MM.1S (cell line): ENCODE measurements at regions not wholly inside any gene's neighbourhood (a gene's known extent, or its start where the extent isn't known, plus 50 kb on each side); places are given as distances from the start of the nearest gene placed in this dataset.

ENCODE experiments used
- DNase-seq: peaks from one replicate; pipeline ENCODE4 v3.0.0-alpha.2; 2015
- H2AFZ ChIP-seq: fragments of 300-600 bp; sonication (generic); 2 replicates; pipeline ENCODE4 v1.6.0; 2016; ENCODE audit warnings: antibody characterized with exemption, low read length
- H3F3A ChIP-seq: fragments of 300-600 bp; sonication (generic); 2 replicates; pipeline ENCODE4 v1.6.1; 2016; ENCODE audit warnings: mild to moderate bottlenecking, antibody characterized with exemption, low read length, moderate library complexity, mixed read lengths; ENCODE audit not compliant: insufficient read depth
- H3K27ac ChIP-seq: fragments of 300-600 bp; sonication (generic); 2 replicates; pipeline ENCODE4 v1.5.1; 2016; ENCODE audit warnings: mild to moderate bottlenecking, low read length
- H3K27me3 ChIP-seq: fragments of 300-600 bp; sonication (generic); replicated peaks from 2 replicates; pipeline ENCODE4 v1.6.0; 2016; ENCODE audit warnings: low read length; ENCODE audit not compliant: insufficient read depth
- H3K36me3 ChIP-seq: fragments of 300-600 bp; sonication (generic); replicated peaks from 2 replicates; pipeline ENCODE4 v1.6.1; 2016; ENCODE audit warnings: mild to moderate bottlenecking, low read length, mixed read lengths; ENCODE audit not compliant: insufficient read depth
- H3K4me1 ChIP-seq: fragments of 300-600 bp; sonication (generic); 2 replicates; pipeline ENCODE4 v1.6.1; 2016; ENCODE audit warnings: low read length, mixed read lengths
- H3K4me2 ChIP-seq: fragments of 300-600 bp; sonication (generic); 2 replicates; pipeline ENCODE4 v1.6.0; 2016; ENCODE audit warnings: low read depth, low read length
- H3K4me3 ChIP-seq: fragments of 300-600 bp; sonication (generic); 2 replicates; pipeline ENCODE4 v1.5.1; 2016; ENCODE audit warnings: low read length, mixed read lengths
- H3K79me2 ChIP-seq: fragments of 300-600 bp; sonication (generic); 2 replicates; pipeline ENCODE4 v1.6.1; 2016; ENCODE audit warnings: mixed run types, low read length, mixed read lengths
- H3K9ac ChIP-seq: fragments of 300-600 bp; sonication (generic); 2 replicates; pipeline ENCODE4 v1.6.1; 2016; ENCODE audit warnings: low read length, mixed read lengths
- H3K9me2 ChIP-seq: fragments of 300-600 bp; sonication (generic); replicated peaks from 2 replicates; pipeline ENCODE4 v1.6.1; 2016; ENCODE audit warnings: mild to moderate bottlenecking, low read length, mixed read lengths; ENCODE audit not compliant: insufficient read depth
- H3K9me3 ChIP-seq: fragments of 300-600 bp; sonication (generic); replicated peaks from 2 replicates; pipeline ENCODE4 v1.6.1; 2016; ENCODE audit warnings: mild to moderate bottlenecking, low read length, mixed read lengths; ENCODE audit not compliant: insufficient read depth
- H4K20me1 ChIP-seq: fragments of 300-600 bp; sonication (generic); 2 replicates; pipeline ENCODE4 v1.6.1; 2016; ENCODE audit warnings: mild to moderate bottlenecking, low read length, moderate library complexity, mixed read lengths; ENCODE audit not compliant: insufficient read depth
- CTCF ChIP-seq: fragments of 300-600 bp; sonication (generic); IDR thresholded peaks from 2 replicates; pipeline ENCODE4 v1.5.1; 2016; ENCODE audit warnings: antibody characterized with exemption, low read length, mixed read lengths
- EZH2 ChIP-seq: fragments of 300-600 bp; sonication (generic); optimal IDR thresholded peaks from 2 replicates; pipeline ENCODE3; 2017; ENCODE audit warnings: low read depth, mild to moderate bottlenecking, antibody characterized with exemption, low read length, mixed read lengths
- EZH2phosphoT487 ChIP-seq: fragments of 300-600 bp; sonication (generic); IDR thresholded peaks from 2 replicates; pipeline ENCODE4 v1.6.1; 2018; ENCODE audit warnings: antibody characterized with exemption, low read length

- Histone ChIP-seq H3K9ac (no peak overlapping the region), H3K4me1 (no peaks in the 10 kb centered on the region), H2AFZ (no peak overlapping the region), H3K4me3 (no peak overlapping the region), H3K27me3 (no peaks in the 10 kb centered on the region), H3K79me2 (no peaks in the 10 kb centered on the region), H3F3A (no peaks in the 10 kb centered on the region), H3K27ac (no peak overlapping the region), H4K20me1 (no peaks in the 10 kb centered on the region), H3K36me3 (no peaks in the 10 kb centered on the region), H3K4me2 (no peak overlapping the region), H3K9me2 (no peaks in the 10 kb centered on the region), H3K9me3 (no peaks in the 10 kb centered on the region)
- TF ChIP-seq EZH2 = no peak
- no peak for TF ChIP-seq CTCF
- DNase-seq = no peak
Measured at GRCh38 chr2:187252063-187252462, 196.0 kb downstream of the CALCRL start.

GRCh38 chr2:187250137-187250536 lies 197.9 kb downstream of the CALCRL start:
- H3K27ac ChIP-seq = no peak overlapping the region
- H3K79me2 ChIP-seq = no peaks in the 10 kb centered on the region
- no peaks in the 10 kb centered on the region for H3K4me1 ChIP-seq
- no peaks in the 10 kb centered on the region for H3K36me3 ChIP-seq
- no peaks in the 10 kb centered on the region for H4K20me1 ChIP-seq
- H3K9me3 ChIP-seq = no peaks in the 10 kb centered on the region
- H3K27me3 ChIP-seq = no peaks in the 10 kb centered on the region
- H3F3A ChIP-seq = no peaks in the 10 kb centered on the region
- no peak overlapping the region for H3K4me2 ChIP-seq
- DNase-seq = no peak
- H2AFZ ChIP-seq = no peak overlapping the region
- H3K9ac ChIP-seq = no peak overlapping the region
- TF ChIP-seq EZH2 (no peak), CTCF (no peak), EZH2phosphoT487 (no peak)
- no peaks in the 10 kb centered on the region for H3K9me2 ChIP-seq
- H3K4me3 ChIP-seq = no peak overlapping the region

- Histone ChIP-seq H3K36me3 (no peaks in the 10 kb centered on the region), H3K4me2 (no peak overlapping the region), H3F3A (no peaks in the 10 kb centered on the region), H3K4me1 (no peaks in the 10 kb centered on the region), H3K9me2 (no peaks in the 10 kb centered on the region), H3K9ac (no peak overlapping the region), H3K27ac (no peak overlapping the region), H4K20me1 (no peaks in the 10 kb centered on the region), H3K27me3 (no peaks in the 10 kb centered on the region), H3K79me2 (no peaks in the 10 kb centered on the region), H3K4me3 (no peak overlapping the region), H2AFZ (no peak overlapping the region), H3K9me3 (no peaks in the 10 kb centered on the region)
- no peak for DNase-seq
- TF ChIP-seq EZH2phosphoT487 = no peak
Measured at GRCh38 chr2:187233811-187234210, 214.2 kb downstream of the CALCRL start.

- no peak for TF ChIP-seq EZH2
- TF ChIP-seq CTCF = no peak
- TF ChIP-seq EZH2phosphoT487 = no peak
- Histone ChIP-seq H3K4me1 (no peaks in the 10 kb centered on the region), H3K9me3 (no peaks in the 10 kb centered on the region), H3K27ac (no peak overlapping the region), H3K9ac (no peak overlapping the region), H2AFZ (no peak overlapping the region), H3K27me3 (no peaks in the 10 kb centered on the region), H3K4me3 (no peak overlapping the region), H3K36me3 (no peaks in the 10 kb centered on the region; the same call in 1 of the 2 replicates), H3K79me2 (no peaks in the 10 kb centered on the region), H3F3A (no peaks in the 10 kb centered on the region), H3K4me2 (no peak overlapping the region), H4K20me1 (no peaks in the 10 kb centered on the region), H3K9me2 (no peaks in the 10 kb centered on the region)
- DNase-seq = no peak
Measured at GRCh38 chr2:187232749-187233148, 215.3 kb downstream of the CALCRL start.
